Liver (tissue), 8 donors: ENCODE measurements at regions not wholly inside any gene's neighbourhood (a gene's known extent, or its start where the extent isn't known, plus 50 kb on each side); places are given as distances from the start of the nearest gene placed in this dataset.

Source experiments
- DNase-seq: peaks from one replicate; pipeline ENCODE4 v3.0.0-alpha.2; 2017; ENCODE audit warnings: low spot score
- H3K27ac ChIP-seq, 2 donors: one replicate each; pipeline ENCODE4 v1.7.0; 2013; ENCODE audit warnings: inconsistent platforms in 2 of 2, low read length in 2 of 2, control low read depth in 1 of 2, low read depth in 1 of 2, mild to moderate bottlenecking in 1 of 2
- H3K27me3 ChIP-seq, 4 donors: one replicate each; pipeline versions ENCODE4 v1.6.1 to v1.7.0; 2013; ENCODE audit warnings: low read length in 3 of 4, inconsistent platforms in 1 of 4, mild to moderate bottlenecking in 1 of 4, moderate library complexity in 1 of 4; ENCODE audit not compliant: control insufficient read depth in 4 of 4, insufficient read depth in 4 of 4
- H3K36me3 ChIP-seq, 4 donors: one replicate each; pipeline versions ENCODE4 v1.6.1 to v1.7.0; 2013; ENCODE audit warnings: low read length in 3 of 4, mild to moderate bottlenecking in 3 of 4, low read depth in 1 of 4, moderate library complexity in 1 of 4; ENCODE audit not compliant: control insufficient read depth in 4 of 4, insufficient read depth in 3 of 4
- H3K4me1 ChIP-seq, 4 donors: one replicate each; pipeline versions ENCODE4 v1.6.1 to v1.7.0; 2013; ENCODE audit warnings: low read length in 3 of 4, mild to moderate bottlenecking in 3 of 4, moderate library complexity in 1 of 4; ENCODE audit not compliant: control insufficient read depth in 4 of 4, insufficient read depth in 4 of 4
- H3K4me3 ChIP-seq, 3 donors: one replicate each; pipeline versions ENCODE4 v1.6.1 to v1.7.0; 2013; ENCODE audit warnings: low read length in 3 of 3, control low read depth in 1 of 3, low read depth in 1 of 3, mild to moderate bottlenecking in 1 of 3
- H3K9ac ChIP-seq, 2 donors: one replicate each; pipeline ENCODE4 v1.7.0; 2013; ENCODE audit warnings: low read length in 2 of 2, mild to moderate bottlenecking in 2 of 2, moderate library complexity in 2 of 2, control low read depth in 1 of 2, low read depth in 1 of 2
- H3K9me3 ChIP-seq, 4 donors: one replicate each; pipeline versions ENCODE4 v1.6.1 to v1.7.0; 2013; ENCODE audit warnings: low read length in 3 of 4; ENCODE audit not compliant: control insufficient read depth in 4 of 4
- CTCF ChIP-seq: fragments of 150-350 bp; IDR thresholded peaks from 2 replicates; pipeline ENCODE4 v1.5.1; 2017; ENCODE audit warnings: improper control_type of control experiment, low read depth, low read length; ENCODE audit not compliant: missing input control
- EGR1 ChIP-seq, 2 donors: IDR thresholded peaks; 2 replicates each; pipeline ENCODE4 v1.6.1; 2016 to 2018; ENCODE audit warnings: antibody characterized with exemption in 2 of 2, low read depth in 2 of 2
- FOXA1 ChIP-seq: IDR thresholded peaks from 2 replicates; pipeline ENCODE4 v1.6.1; 2016; ENCODE audit warnings: antibody characterized with exemption
- FOXA2 ChIP-seq: IDR thresholded peaks from 2 replicates; pipeline ENCODE4 v1.6.1; 2016; ENCODE audit warnings: antibody characterized with exemption
- GABPA ChIP-seq, 2 donors: IDR thresholded peaks in 1 of 2; conservative IDR thresholded peaks in 1 of 2; 2 replicates each; pipeline ENCODE4 v1.6.1; 2016; ENCODE audit warnings: antibody characterized with exemption in 2 of 2, mild to moderate bottlenecking in 1 of 2, moderate library complexity in 1 of 2
- HNF4A ChIP-seq, 2 donors: conservative IDR thresholded peaks; 2 replicates each; pipeline ENCODE4 v1.6.1; 2016; ENCODE audit warnings: antibody characterized with exemption in 2 of 2, mild to moderate bottlenecking in 2 of 2
- HNF4G ChIP-seq: IDR thresholded peaks from 2 replicates; pipeline ENCODE4 v1.6.1; 2016; ENCODE audit warnings: antibody characterized with exemption
- JUND ChIP-seq, 2 donors: IDR thresholded peaks; 2 replicates each; pipeline ENCODE4 v1.6.1; 2016; ENCODE audit warnings: antibody characterized with exemption in 2 of 2
- NR2F2 ChIP-seq: IDR thresholded peaks from 2 replicates; pipeline ENCODE4 v1.6.1; 2016; ENCODE audit warnings: antibody characterized with exemption
- RAD21 ChIP-seq, 2 donors: IDR thresholded peaks; 2 replicates each; pipeline ENCODE4 v1.6.1; 2016; ENCODE audit warnings: antibody characterized with exemption in 2 of 2, mild to moderate bottlenecking in 2 of 2
- RXRA ChIP-seq, 2 donors: IDR thresholded peaks; 2 replicates each; pipeline ENCODE4 v1.6.1; 2017 to 2018; ENCODE audit warnings: antibody characterized with exemption in 2 of 2, mild to moderate bottlenecking in 1 of 2
- SP1 ChIP-seq: IDR thresholded peaks from 2 replicates; pipeline ENCODE4 v1.6.1; 2018; ENCODE audit warnings: antibody characterized with exemption, mild to moderate bottlenecking
- TAF1 ChIP-seq: conservative IDR thresholded peaks from 2 replicates; pipeline ENCODE4 v1.6.1; 2016; ENCODE audit warnings: antibody characterized with exemption, mild to moderate bottlenecking
- YY1 ChIP-seq: IDR thresholded peaks from 2 replicates; pipeline ENCODE4 v1.6.1; 2016; ENCODE audit warnings: antibody characterized with exemption, mild to moderate bottlenecking
- ZBTB33 ChIP-seq: IDR thresholded peaks from 2 replicates; pipeline ENCODE4 v1.6.1; 2016; ENCODE audit warnings: antibody characterized with exemption
- WGBS: extraction: QIAGEN DNeasy Blood & Tissue Kit; methylation state at CpG from one replicate; pipeline ENCODE4 v1.1.7; 2013; 5-methylcytosine and 5-hydroxymethylcytosine counted together
- TF ChIP-seq, protein P1 (sequence below): IDR thresholded peaks from 2 replicates; pipeline ENCODE4 v1.6.1; 2016; ENCODE audit warnings: antibody characterized with exemption
- TF ChIP-seq, protein P2 (sequence below): IDR thresholded peaks from 2 replicates; pipeline ENCODE4 v1.6.1; 2016; ENCODE audit warnings: antibody characterized with exemption
- TF ChIP-seq, protein P3 (sequence below): IDR thresholded peaks from 2 replicates; pipeline ENCODE4 v1.6.1; 2016; ENCODE audit warnings: antibody characterized with exemption, mild to moderate bottlenecking
- donor health status: healthy.
- donor health status: healthy.
- donor health status: healthy.
- donor health status: healthy.
- donor health status: healthy.

GRCh38 chr5:133746834-133747233, 134.5 kb upstream of the FSTL4 start (continued):
- no peak for TF ChIP-seq GABPA (IDR thresholded peaks at IDR 0.05 in 1 of 2, conservative IDR thresholded peaks at IDR 0.05 in 1 of 2)
- TF ChIP-seq RXRA (IDR thresholded peaks at IDR 0.05) = no peak
- no peak for TF ChIP-seq HNF4A (conservative IDR thresholded peaks at IDR 0.05)
- TF ChIP-seq EGR1 (IDR thresholded peaks at IDR 0.05; ENCODE audit: low read depth in 2 of 2) = no peak
- TF ChIP-seq FOXA1 = no peak
- no peak for TF ChIP-seq FOXA2

DNA sequence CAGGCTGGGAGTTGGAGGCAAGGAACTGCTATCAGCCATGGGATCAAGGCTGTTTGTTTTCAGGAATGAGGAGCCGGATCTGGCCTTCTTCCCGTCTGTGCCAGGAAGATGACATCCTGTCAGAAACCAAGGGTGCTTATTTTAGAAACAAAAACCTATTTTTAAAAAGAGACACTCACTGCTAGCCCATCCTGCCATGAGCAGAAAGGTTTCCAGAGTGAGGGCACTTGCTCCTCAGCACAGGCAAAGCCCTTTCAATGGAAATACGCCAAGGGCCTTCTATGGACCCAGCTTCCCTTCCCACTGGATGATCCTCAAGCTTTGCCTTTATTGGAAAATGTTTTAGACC, 132.6 kb upstream of the FSTL4 start:
- WGBS = 60% methylated on average over 3 of the region's 3 CpGs
- peaks cover 0 to 2% (median 0%) of the 10 kb centered on the region in 4 donors for H3K9me3 ChIP-seq
- H3K27ac ChIP-seq = no peak overlapping the region

DNA sequence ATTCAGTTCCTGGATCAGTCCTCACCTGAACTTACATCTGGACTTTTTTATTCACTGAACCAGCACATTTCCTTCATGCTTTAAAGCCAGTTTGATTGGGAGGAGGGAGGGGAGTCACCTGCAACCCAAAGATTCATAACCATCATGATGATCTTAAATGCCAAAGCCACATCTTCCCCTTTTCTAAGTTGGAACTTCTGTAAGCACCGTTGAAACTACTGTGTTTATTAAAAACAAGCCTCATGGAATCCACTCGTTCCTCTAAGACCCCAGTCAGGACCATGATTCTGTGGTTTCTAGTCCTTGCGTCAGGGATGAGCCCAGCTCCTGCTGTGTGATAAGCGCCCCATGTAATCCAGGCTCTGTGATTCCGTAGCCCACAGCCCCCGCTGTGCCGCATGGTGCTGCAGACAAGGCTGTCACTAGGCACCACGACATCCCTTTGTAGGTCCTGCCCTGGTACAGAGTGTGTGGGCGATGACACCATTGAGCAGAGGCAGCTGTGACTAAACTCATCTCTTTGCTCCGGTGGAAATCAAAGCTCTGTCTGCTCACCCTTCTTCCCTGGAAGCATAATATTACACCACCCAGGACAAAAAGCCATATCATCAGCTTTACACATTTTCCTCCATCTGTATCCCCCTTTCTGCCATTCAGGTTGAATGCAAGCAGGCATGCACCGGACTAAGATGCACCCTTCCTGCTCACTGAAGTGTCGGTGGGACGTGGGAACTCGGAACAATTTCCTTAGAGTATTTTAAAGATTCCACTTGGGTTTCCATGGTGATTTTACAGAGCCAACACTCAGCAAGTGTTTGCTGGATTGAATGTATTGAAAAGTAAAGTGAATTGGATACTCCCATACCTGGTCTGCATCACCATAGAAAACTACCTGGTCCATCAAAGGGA, 132.0 kb upstream of the FSTL4 start:
- Histone ChIP-seq H3K4me3 (no peak overlapping the region), H3K4me1 (peaks cover 0 to 6% (median 0%) of the 10 kb centered on the region in 4 donors), H3K9me3 (peaks cover 0 to 2% (median 0%) of the 10 kb centered on the region in 4 donors), H3K9ac (no peak overlapping the region), H3K36me3 (no peaks in the 10 kb centered on the region), H3K27ac (no peak overlapping the region), H3K27me3 (no peaks in the 10 kb centered on the region)
- WGBS = 73% methylated on average over 14 of the region's 14 CpGs
- TF ChIP-seq ZBTB33 (no peak), HNF4G (no peak), CTCF (no peak), FOXA2 (no peak), SP1 (no peak), NR2F2 (no peak), GABPA (IDR thresholded peaks at IDR 0.05 in 1 of 2, conservative IDR thresholded peaks at IDR 0.05 in 1 of 2) (no peak), RAD21 (IDR thresholded peaks at IDR 0.05) (no peak), YY1 (no peak), TAF1 (no peak), EGR1 (IDR thresholded peaks at IDR 0.05; ENCODE audit: low read depth in 2 of 2) (no peak), RXRA (IDR thresholded peaks at IDR 0.05) (no peak), HNF4A (conservative IDR thresholded peaks at IDR 0.05) (no peak), JUND (IDR thresholded peaks at IDR 0.05) (no peak), FOXA1 (no peak)
- TF ChIP-seq, protein P1, sequence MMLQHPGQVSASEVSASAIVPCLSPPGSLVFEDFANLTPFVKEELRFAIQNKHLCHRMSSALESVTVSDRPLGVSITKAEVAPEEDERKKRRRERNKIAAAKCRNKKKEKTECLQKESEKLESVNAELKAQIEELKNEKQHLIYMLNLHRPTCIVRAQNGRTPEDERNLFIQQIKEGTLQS = no peak
- TF ChIP-seq, protein P2, sequence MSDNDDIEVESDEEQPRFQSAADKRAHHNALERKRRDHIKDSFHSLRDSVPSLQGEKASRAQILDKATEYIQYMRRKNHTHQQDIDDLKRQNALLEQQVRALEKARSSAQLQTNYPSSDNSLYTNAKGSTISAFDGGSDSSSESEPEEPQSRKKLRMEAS = no peak
- TF ChIP-seq, protein P3, sequence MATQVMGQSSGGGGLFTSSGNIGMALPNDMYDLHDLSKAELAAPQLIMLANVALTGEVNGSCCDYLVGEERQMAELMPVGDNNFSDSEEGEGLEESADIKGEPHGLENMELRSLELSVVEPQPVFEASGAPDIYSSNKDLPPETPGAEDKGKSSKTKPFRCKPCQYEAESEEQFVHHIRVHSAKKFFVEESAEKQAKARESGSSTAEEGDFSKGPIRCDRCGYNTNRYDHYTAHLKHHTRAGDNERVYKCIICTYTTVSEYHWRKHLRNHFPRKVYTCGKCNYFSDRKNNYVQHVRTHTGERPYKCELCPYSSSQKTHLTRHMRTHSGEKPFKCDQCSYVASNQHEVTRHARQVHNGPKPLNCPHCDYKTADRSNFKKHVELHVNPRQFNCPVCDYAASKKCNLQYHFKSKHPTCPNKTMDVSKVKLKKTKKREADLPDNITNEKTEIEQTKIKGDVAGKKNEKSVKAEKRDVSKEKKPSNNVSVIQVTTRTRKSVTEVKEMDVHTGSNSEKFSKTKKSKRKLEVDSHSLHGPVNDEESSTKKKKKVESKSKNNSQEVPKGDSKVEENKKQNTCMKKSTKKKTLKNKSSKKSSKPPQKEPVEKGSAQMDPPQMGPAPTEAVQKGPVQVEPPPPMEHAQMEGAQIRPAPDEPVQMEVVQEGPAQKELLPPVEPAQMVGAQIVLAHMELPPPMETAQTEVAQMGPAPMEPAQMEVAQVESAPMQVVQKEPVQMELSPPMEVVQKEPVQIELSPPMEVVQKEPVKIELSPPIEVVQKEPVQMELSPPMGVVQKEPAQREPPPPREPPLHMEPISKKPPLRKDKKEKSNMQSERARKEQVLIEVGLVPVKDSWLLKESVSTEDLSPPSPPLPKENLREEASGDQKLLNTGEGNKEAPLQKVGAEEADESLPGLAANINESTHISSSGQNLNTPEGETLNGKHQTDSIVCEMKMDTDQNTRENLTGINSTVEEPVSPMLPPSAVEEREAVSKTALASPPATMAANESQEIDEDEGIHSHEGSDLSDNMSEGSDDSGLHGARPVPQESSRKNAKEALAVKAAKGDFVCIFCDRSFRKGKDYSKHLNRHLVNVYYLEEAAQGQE = no peak
- DNase-seq = no peak

More for the DNA sequence above, 132.6 kb upstream of the FSTL4 start:
- Histone ChIP-seq H3K9ac (no peak overlapping the region), H3K4me3 (no peak overlapping the region), H3K36me3 (no peaks in the 10 kb centered on the region), H3K4me1 (peaks cover 0 to 6% (median 0%) of the 10 kb centered on the region in 4 donors), H3K27me3 (no peaks in the 10 kb centered on the region)
- DNase-seq = no peak
- TF ChIP-seq FOXA1 = no peak
